IPS-NIHi11 (cell line): ENCODE measurements at regions not wholly inside any gene's neighbourhood (a gene's known extent, or its start where the extent isn't known, plus 50 kb on each side); places are given as distances from the start of the nearest gene placed in this dataset.

ENCODE experiments used
- DNase-seq: peaks from one replicate; pipeline ENCODE4 v3.0.0; 2012; ENCODE audit warnings: mixed read lengths, low spot score

- DNase-seq = no peak
Measured at GRCh38 chr13:40863723-40864122, 74.3 kb downstream of the SLC25A15 start.

GRCh38 chr13:40874138-40874779 lies 84.8 kb downstream of the SLC25A15 start:
- DNase-seq = no peak

- no peak for DNase-seq
Measured at GRCh38 chr13:40875044-40875443, 85.6 kb downstream of the SLC25A15 start.

GRCh38 chr13:40875583-40875982 lies 86.2 kb downstream of the SLC25A15 start:
- DNase-seq = no peak

- DNase-seq = peak; percentile 21
Measured at GRCh38 chr13:40876020-40876738, 86.8 kb downstream of the SLC25A15 start.

GRCh38 chr13:40878321-40878720 lies 88.9 kb downstream of the SLC25A15 start:
- no peak for DNase-seq

GRCh38 chr13:40878823-40879222 lies 89.4 kb downstream of the SLC25A15 start:
- no peak for DNase-seq
